Stimulated activated CD4-positive, alpha-beta T cell treated with anti-CD3 and anti-CD28 coated beads, Interleukin-2, amount 100 ng/mL, for 48 hours (primary cell): ENCODE measurements at regions not wholly inside any gene's neighbourhood (a gene's known extent, or its start where the extent isn't known, plus 50 kb on each side); places are given as distances from the start of the nearest gene placed in this dataset.
"Not testable (repeated sequence)": the region's sequence is repeated elsewhere in the genome, so short reads cannot be mapped to it uniquely, and the experiment has no call there.

ENCODE experiments used
- DNase-seq, 2 donors: peaks; one replicate each; pipeline ENCODE4 v3.0.0-alpha.2; 2020

- DNase-seq, result not testable (repeated sequence)
These were observed 470.0 kb downstream of the SETD4 start for GRCh38 chr21:35590284-35590683.

- DNase-seq, result no peak
These were observed 472.4 kb downstream of the SETD4 start for GRCh38 chr21:35587841-35588380.

GRCh38 chr21:35586305-35586704 lies 474.0 kb downstream of the SETD4 start:
- no peak for DNase-seq

- no peak for DNase-seq
These were observed 474.4 kb downstream of the SETD4 start for GRCh38 chr21:35585878-35586277.

- no peak for DNase-seq
These were observed 475.2 kb downstream of the SETD4 start for GRCh38 chr21:35585155-35585554.

GRCh38 chr21:35583566-35584216 lies 476.6 kb downstream of the SETD4 start:
- DNase-seq, result no peak

GRCh38 chr21:35582731-35583130 lies 477.6 kb downstream of the SETD4 start:
- DNase-seq, result no peak

- no peak for DNase-seq
These were observed 478.7 kb downstream of the SETD4 start for GRCh38 chr21:35581640-35582039.

- no peak for DNase-seq
These were observed 480.6 kb downstream of the SETD4 start for GRCh38 chr21:35579520-35580293.

- peak; percentile 3 to 4 for DNase-seq
These were observed 481.4 kb downstream of the SETD4 start for GRCh38 chr21:35578831-35579471.

GRCh38 chr21:35578347-35578782 lies 482.0 kb downstream of the SETD4 start:
- DNase-seq, result no peak

- DNase-seq, result no peak
These were observed 484.9 kb downstream of the SETD4 start for GRCh38 chr21:35575280-35575915.

- no peak for DNase-seq
These were observed 486.6 kb downstream of the SETD4 start for GRCh38 chr21:35573472-35574374.

- no peak for DNase-seq
These were observed 488.4 kb downstream of the SETD4 start for GRCh38 chr21:35571910-35572309.

- DNase-seq, result no peak
These were observed 491.7 kb downstream of the SETD4 start for GRCh38 chr21:35568643-35569042.

- DNase-seq, result no peak
These were observed 493.5 kb downstream of the SETD4 start for GRCh38 chr21:35566874-35567273.

- no peak for DNase-seq
These were observed 495.1 kb downstream of the SETD4 start for GRCh38 chr21:35565204-35565611.

GRCh38 chr21:35563885-35564451 lies 496.4 kb downstream of the SETD4 start:
- no peak for DNase-seq

- DNase-seq, result no peak
These were observed 497.4 kb downstream of the SETD4 start for GRCh38 chr21:35562876-35563275.

GRCh38 chr21:35561116-35561515 lies 499.2 kb downstream of the SETD4 start:
- no peak for DNase-seq

- no peak for DNase-seq
These were observed 500.5 kb downstream of the SETD4 start for GRCh38 chr21:35559829-35560225.
